ENCODE measurements at regions not wholly inside any gene's neighbourhood (a gene's known extent, or its start where the extent isn't known, plus 50 kb on each side); places are given as distances from the start of the nearest gene placed in this dataset.

- DNase-seq (ENCODE audit: low read depth in 2 of 2, low spot score in 1 of 2): no peak
Observed at GRCh38 chr20:60125513-60125912, 167.3 kb downstream of the CDH26 start.

GRCh38 chr20:60126975-60127374 lies 168.8 kb downstream of the CDH26 start:
- DNase-seq (ENCODE audit: low read depth in 2 of 2, low spot score in 1 of 2): no peak

- DNase-seq (ENCODE audit: low read depth in 2 of 2, low spot score in 1 of 2): no peak
Observed at GRCh38 chr20:60131375-60131774, 173.2 kb downstream of the CDH26 start.

- no peak for DNase-seq (ENCODE audit: low read depth in 2 of 2, low spot score in 1 of 2)
Observed at GRCh38 chr20:60132162-60132826, 174.1 kb downstream of the CDH26 start.

GRCh38 chr20:60132827-60133670 lies 174.8 kb downstream of the CDH26 start:
- no peak for DNase-seq (ENCODE audit: low read depth in 2 of 2, low spot score in 1 of 2)

GRCh38 chr20:60135276-60135675 lies 177.1 kb downstream of the CDH26 start:
- DNase-seq (ENCODE audit: low read depth in 2 of 2, low spot score in 1 of 2): no peak

- DNase-seq (ENCODE audit: low read depth in 2 of 2, low spot score in 1 of 2): no peak
Observed at GRCh38 chr20:60136645-60137401, 178.6 kb downstream of the CDH26 start.

- no peak for DNase-seq (ENCODE audit: low read depth in 2 of 2, low spot score in 1 of 2)
Observed at GRCh38 chr20:60137657-60138245, 179.5 kb downstream of the CDH26 start.

GRCh38 chr20:60138256-60139220 lies 180.3 kb downstream of the CDH26 start:
- DNase-seq (ENCODE audit: low read depth in 2 of 2, low spot score in 1 of 2): no peak

GRCh38 chr20:60139663-60140446 lies 181.6 kb downstream of the CDH26 start:
- DNase-seq (ENCODE audit: low read depth in 2 of 2, low spot score in 1 of 2): no peak

- DNase-seq (ENCODE audit: low read depth in 2 of 2, low spot score in 1 of 2): no peak
Observed at GRCh38 chr20:60142587-60142986, 184.4 kb downstream of the CDH26 start.

- DNase-seq (ENCODE audit: low read depth in 2 of 2, low spot score in 1 of 2): no peak
Observed at GRCh38 chr20:60143261-60143842, 185.1 kb downstream of the CDH26 start.

GRCh38 chr20:60144404-60144803 lies 186.2 kb downstream of the CDH26 start:
- no peak for DNase-seq (ENCODE audit: low read depth in 2 of 2, low spot score in 1 of 2)

GRCh38 chr20:60144974-60145527 lies 186.8 kb downstream of the CDH26 start:
- no peak for DNase-seq (ENCODE audit: low read depth in 2 of 2, low spot score in 1 of 2)

- DNase-seq (ENCODE audit: low read depth in 2 of 2, low spot score in 1 of 2): no peak
Observed at GRCh38 chr20:60147004-60147403, 188.8 kb downstream of the CDH26 start.

GRCh38 chr20:60148885-60149284 lies 190.7 kb downstream of the CDH26 start:
- no peak for DNase-seq (ENCODE audit: low read depth in 2 of 2, low spot score in 1 of 2)

GRCh38 chr20:60152792-60153191 lies 194.6 kb downstream of the CDH26 start:
- no peak for DNase-seq (ENCODE audit: low read depth in 2 of 2, low spot score in 1 of 2)

GRCh38 chr20:60160451-60161145 lies 202.4 kb downstream of the CDH26 start:
- DNase-seq (ENCODE audit: low read depth in 2 of 2, low spot score in 1 of 2): no peak
